H9 (cell line): ENCODE measurements at regions not wholly inside any gene's neighbourhood (a gene's known extent, or its start where the extent isn't known, plus 50 kb on each side); places are given as distances from the start of the nearest gene placed in this dataset.
A peak's percentile ranks its signal among the peaks of the same experiment; 100 is the strongest.
"Not testable (repeated sequence)": the region's sequence is repeated elsewhere in the genome, so short reads cannot be mapped to it uniquely, and the experiment has no call there.

Experiments
- DNase-seq: peaks from one replicate; pipeline ENCODE4 v3.0.0-alpha.2; 2017
- H2AFZ ChIP-seq: one replicate; pipeline ENCODE4 v1.6.1; 2013; ENCODE audit warnings: mild to moderate bottlenecking, low read length, control low read depth, moderate library complexity
- H2AK5ac ChIP-seq: 2 replicates; pipeline ENCODE4 v1.6.1; 2013; ENCODE audit warnings: low read length, control low read depth, mixed read lengths; ENCODE audit not compliant: insufficient read length
- H2BK120ac ChIP-seq: one replicate; pipeline ENCODE4 v1.6.1; 2013; ENCODE audit warnings: low read depth, mild to moderate bottlenecking, low read length, control low read depth, inconsistent platforms; ENCODE audit not compliant: poor library complexity, severe bottlenecking
- H2BK12ac ChIP-seq: 2 replicates; pipeline ENCODE4 v1.6.1; 2013; ENCODE audit warnings: low read length, control low read depth, mixed read lengths, low read depth; ENCODE audit not compliant: insufficient read length
- H2BK15ac ChIP-seq: 2 replicates; pipeline ENCODE4 v1.6.1; 2013; ENCODE audit warnings: low read depth, low read length, control low read depth
- H2BK20ac ChIP-seq: one replicate; pipeline ENCODE4 v1.6.1; 2013; ENCODE audit warnings: low read depth, mild to moderate bottlenecking, low read length, control low read depth, inconsistent platforms; ENCODE audit not compliant: poor library complexity, severe bottlenecking
- H2BK5ac ChIP-seq: 2 replicates; pipeline ENCODE4 v1.6.1; 2013; ENCODE audit warnings: low read length, control low read depth, mixed read lengths; ENCODE audit not compliant: insufficient read length
- H3K14ac ChIP-seq: 2 replicates; pipeline ENCODE4 v1.6.1; 2013; ENCODE audit warnings: low read length, control low read depth; ENCODE audit not compliant: insufficient read depth
- H3K18ac ChIP-seq: 2 replicates; pipeline ENCODE4 v1.6.1; 2013; ENCODE audit warnings: low read depth, mild to moderate bottlenecking, mixed read lengths, low read length, control low read depth; ENCODE audit not compliant: insufficient read length
- H3K23ac ChIP-seq: 2 replicates; pipeline ENCODE4 v1.6.1; 2013; ENCODE audit warnings: low read length, control low read depth, mixed read lengths, low read depth; ENCODE audit not compliant: insufficient read length
- H3K23me2 ChIP-seq: 2 replicates; pipeline ENCODE4 v1.6.1; 2013; ENCODE audit warnings: low read depth, mild to moderate bottlenecking, mixed read lengths, low read length, control low read depth; ENCODE audit not compliant: insufficient read length, poor library complexity, severe bottlenecking
- H3K27ac ChIP-seq: 2 replicates; pipeline ENCODE4 v1.5.1; 2013; ENCODE audit warnings: low read length, control low read depth, mixed read lengths, low read depth; ENCODE audit not compliant: insufficient read length
- H3K27me3 ChIP-seq: 2 replicates; pipeline ENCODE4 v1.6.1; 2013; ENCODE audit warnings: low read length, control low read depth, inconsistent platforms; ENCODE audit not compliant: insufficient read depth
- H3K4ac ChIP-seq: 2 replicates; pipeline ENCODE4 v1.6.1; 2013; ENCODE audit warnings: low read depth, mild to moderate bottlenecking, control low read depth, inconsistent platforms, low read length, moderate library complexity
- H3K4me1 ChIP-seq: 2 replicates; pipeline ENCODE4 v1.6.1; 2013; ENCODE audit warnings: low read length, control low read depth, inconsistent platforms; ENCODE audit not compliant: insufficient read depth
- H3K4me2 ChIP-seq: 2 replicates; pipeline ENCODE4 v1.6.1; 2013; ENCODE audit warnings: low read length, control low read depth, mixed read lengths; ENCODE audit not compliant: insufficient read length, insufficient read depth
- H3K56ac ChIP-seq: 2 replicates; pipeline ENCODE4 v1.6.1; 2013; ENCODE audit warnings: low read depth, mild to moderate bottlenecking, mixed read lengths, low read length, control low read depth; ENCODE audit not compliant: insufficient read length
- H3K79me1 ChIP-seq: 2 replicates; pipeline ENCODE4 v1.6.1; 2013; ENCODE audit warnings: low read depth, mild to moderate bottlenecking, moderate library complexity, low read length, control low read depth, inconsistent platforms; ENCODE audit not compliant: insufficient read depth, poor library complexity, severe bottlenecking
- H3K79me2 ChIP-seq: 2 replicates; pipeline ENCODE4 v1.6.1; 2013; ENCODE audit warnings: low read length, control low read depth, inconsistent platforms; ENCODE audit not compliant: insufficient read depth
- H3K9ac ChIP-seq: 2 replicates; pipeline ENCODE4 v1.6.1; 2013; ENCODE audit warnings: low read length, control low read depth, mixed read lengths; ENCODE audit not compliant: insufficient read length; ENCODE audit errors: extremely low read depth
- H3K9me3 ChIP-seq: one replicate; pipeline ENCODE4 v1.6.1; 2013; ENCODE audit warnings: low read depth, low read length, inconsistent platforms; ENCODE audit not compliant: control insufficient read depth
- H3T11ph ChIP-seq: one replicate; pipeline ENCODE4 v1.6.1; 2013; ENCODE audit warnings: mild to moderate bottlenecking, low read length, control low read depth, inconsistent platforms
- H4K20me1 ChIP-seq: one replicate; pipeline ENCODE4 v1.6.1; 2013; ENCODE audit not compliant: control insufficient read depth, insufficient read length, insufficient read depth
- H4K5ac ChIP-seq: 2 replicates; pipeline ENCODE4 v1.6.1; 2013; ENCODE audit warnings: low read depth, mild to moderate bottlenecking, mixed read lengths, low read length, control low read depth; ENCODE audit not compliant: insufficient read length
- H4K8ac ChIP-seq: replicated peaks from 2 replicates; pipeline ENCODE4 v1.6.1; 2013; ENCODE audit warnings: low read length, control low read depth, mixed read lengths, low read depth; ENCODE audit not compliant: insufficient read length
- H4K91ac ChIP-seq: 2 replicates; pipeline ENCODE4 v1.6.1; 2013; ENCODE audit warnings: low read depth, mild to moderate bottlenecking, moderate library complexity, mixed read lengths, low read length, control low read depth; ENCODE audit not compliant: insufficient read length
- H3K27ac Mint-ChIP-seq, 3 experiments: 2 replicates in 2 of 3; 3 replicates in 1 of 3; pipeline ENCODE4 v1.8.0; 2020 to 2021; ENCODE audit warnings: mixed read lengths in 3 of 3, mild to moderate bottlenecking in 1 of 3, moderate library complexity in 1 of 3
- H3K27me3 Mint-ChIP-seq: 2 replicates; pipeline ENCODE4 v1.8.0; 2021; ENCODE audit warnings: low read depth, mild to moderate bottlenecking, moderate library complexity, mixed read lengths
- H3K36me3 Mint-ChIP-seq, 3 experiments: 2 replicates in 2 of 3; 3 replicates in 1 of 3; pipeline ENCODE4 v1.8.0; 2020 to 2021; ENCODE audit warnings: low read depth in 3 of 3, mixed read lengths in 3 of 3; ENCODE audit not compliant: insufficient read depth in 1 of 3
- H3K4me1 Mint-ChIP-seq, 2 experiments: 2 replicates each; pipeline ENCODE4 v1.8.0; 2020; ENCODE audit warnings: mixed read lengths in 2 of 2
- H3K4me3 Mint-ChIP-seq, 2 experiments: 2 replicates in 1 of 2; 3 replicates in 1 of 2; pipeline ENCODE4 v1.8.0; 2020 to 2021; ENCODE audit warnings: mild to moderate bottlenecking in 2 of 2, mixed read lengths in 2 of 2, moderate library complexity in 1 of 2
- H3K9me3 Mint-ChIP-seq, 2 experiments: 2 replicates in 1 of 2; 3 replicates in 1 of 2; pipeline ENCODE4 v1.8.0; 2020; ENCODE audit warnings: mild to moderate bottlenecking in 2 of 2, mixed read lengths in 2 of 2, moderate library complexity in 1 of 2
- WGBS: extraction: QIAGEN DNeasy Blood & Tissue Kit; methylation state at CpG from one replicate; pipeline ENCODE4 v1.1.7; 2013; ENCODE audit warnings: missing lambda C conversion rate, low lambda C conversion rate, mixed read lengths; ENCODE audit not compliant: insufficient read length; ENCODE audit errors: extremely low coverage; 5-methylcytosine and 5-hydroxymethylcytosine counted together

GRCh38 chr1:206316901-206317300, 113.6 kb downstream of the SRGAP2 start:
- H3K36me3 Mint-ChIP-seq, H2AFZ ChIP-seq, H4K8ac ChIP-seq, H3K9ac ChIP-seq, H2AK5ac ChIP-seq, H2BK20ac ChIP-seq, H3K27ac Mint-ChIP-seq, H3K27ac ChIP-seq, H2BK120ac ChIP-seq, H3K23ac ChIP-seq, H3K56ac ChIP-seq, H2BK15ac ChIP-seq, H3K4me3 Mint-ChIP-seq, H3K18ac ChIP-seq, H3K4me2 ChIP-seq, H3K14ac ChIP-seq, H3K23me2 ChIP-seq, H3K4me1 ChIP-seq, H3T11ph ChIP-seq, H3K9me3 Mint-ChIP-seq, H4K5ac ChIP-seq, H3K4ac ChIP-seq, H3K27me3 Mint-ChIP-seq, H3K27me3 ChIP-seq, H4K20me1 ChIP-seq, DNase-seq, H2BK12ac ChIP-seq, H3K9me3 ChIP-seq, H2BK5ac ChIP-seq, H3K4me1 Mint-ChIP-seq, H3K79me2 ChIP-seq, H4K91ac ChIP-seq, H3K79me1 ChIP-seq: not testable (repeated sequence)
- WGBS = no CpG with 5 or more reads among the region's 4 CpGs

GRCh38 chr1:206317878-206318514, 114.7 kb downstream of the SRGAP2 start:
- not testable (repeated sequence) for H3K36me3 Mint-ChIP-seq, H3K23ac ChIP-seq, H2AK5ac ChIP-seq, H3T11ph ChIP-seq, H3K9me3 Mint-ChIP-seq, H4K5ac ChIP-seq, H3K4me3 Mint-ChIP-seq, H2AFZ ChIP-seq, H3K4ac ChIP-seq, H2BK5ac ChIP-seq, H2BK120ac ChIP-seq, H3K4me2 ChIP-seq, H3K18ac ChIP-seq, H3K79me1 ChIP-seq, H3K4me1 ChIP-seq, DNase-seq, H4K8ac ChIP-seq, H3K27me3 ChIP-seq, H3K4me1 Mint-ChIP-seq, H3K23me2 ChIP-seq, H3K27me3 Mint-ChIP-seq, H3K79me2 ChIP-seq, H2BK12ac ChIP-seq, H4K91ac ChIP-seq, H3K9ac ChIP-seq, H2BK15ac ChIP-seq, H3K14ac ChIP-seq, H3K9me3 ChIP-seq, H2BK20ac ChIP-seq, H3K56ac ChIP-seq, H3K27ac ChIP-seq, H4K20me1 ChIP-seq
- no CpG with 5 or more reads among the region's 5 CpGs for WGBS
- peak overlapping the region in 1 of 3 experiments; percentile 40; a peak in 1 of 7 replicates for H3K27ac Mint-ChIP-seq
